ENCODE measurements at regions not wholly inside any gene's neighbourhood (a gene's known extent, or its start where the extent isn't known, plus 50 kb on each side); places are given as distances from the start of the nearest gene placed in this dataset.

DNA sequence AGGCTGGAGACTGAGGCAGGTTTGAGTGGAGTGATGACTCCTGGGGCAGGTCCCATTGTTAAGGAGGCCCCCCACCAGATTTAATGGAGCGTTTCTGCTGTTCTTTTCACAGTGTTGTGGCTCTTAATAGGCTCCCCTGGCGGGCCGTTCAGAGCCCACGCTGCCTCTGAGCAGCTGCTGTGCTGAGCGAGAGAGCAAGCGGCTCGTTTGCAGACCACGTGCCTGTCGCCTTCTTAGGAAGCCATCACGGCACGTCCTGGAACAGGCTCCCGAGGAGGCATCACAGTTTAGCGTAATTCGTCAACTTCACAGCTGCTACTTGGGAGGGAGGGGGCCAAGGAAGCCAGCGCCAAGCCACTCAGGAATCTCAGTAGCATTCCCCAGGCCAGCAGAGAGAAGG, 70.5 kb upstream of the CTTNBP2NL start:
- Mint-ChIP-seq H3K27ac (no peak overlapping the region), H3K4me1 (peaks cover 4% of the 10 kb centered on the region), H3K4me3 (no peak overlapping the region), H3K9me3 (peaks cover 0 to 1% (median 0%) of the 10 kb centered on the region in 7 donors), H3K36me3 (no peaks in the 10 kb centered on the region), H3K27me3 (ENCODE audit: low read depth in 3 of 3) (peaks cover 10 to 13% (median 13%) of the 10 kb centered on the region in 3 donors)
- Histone ChIP-seq H4K20me1 (ENCODE audit: insufficient read depth, low read length) (no peaks in the 10 kb centered on the region), H3K79me2 (ENCODE audit: insufficient read depth, low read length) (no peaks in the 10 kb centered on the region), H3K27ac (ENCODE audit: low read depth in 1 of 2, low read length in 2 of 2) (no peak overlapping the region), H3K4me2 (replicated peaks; ENCODE audit: extremely low read depth, low read length, poor library complexity, severe bottlenecking) (no peak overlapping the region), H3K9me3 (replicated peaks in 1 of 2; ENCODE audit: control insufficient read depth in 1 of 2, insufficient read depth in 1 of 2, low read length in 2 of 2) (no peaks in the 10 kb centered on the region), H3K4me3 (replicated peaks in 1 of 3; ENCODE audit: low read depth in 2 of 3, low read length in 3 of 3) (no peak overlapping the region), H3K36me3 (replicated peaks in 1 of 2; ENCODE audit: control insufficient read depth in 1 of 2, insufficient read depth in 2 of 2, low read length in 2 of 2) (no peaks in the 10 kb centered on the region), H2AFZ (ENCODE audit: insufficient read depth, low read depth, low read length, poor library complexity, severe bottlenecking) (no peak overlapping the region), H3K9ac (ENCODE audit: insufficient read depth, low read length, poor library complexity, severe bottlenecking) (no peak overlapping the region), H3K27me3 (ENCODE audit: control insufficient read depth in 2 of 2, insufficient read depth in 2 of 2, low read length in 2 of 2) (no peaks in the 10 kb centered on the region), H3K4me1 (ENCODE audit: control insufficient read depth in 1 of 2, insufficient read depth in 2 of 2, low read length in 2 of 2) (no peaks in the 10 kb centered on the region)
- 37% methylated on average over 15 of the region's 15 CpGs for WGBS (ENCODE audit: insufficient coverage)
- no peak for TF ChIP-seq CTCF (IDR thresholded peaks at IDR 0.05)
- no peak for DNase-seq
- intact Hi-C loops (cut with micrococcal nuclease): no loop called here

- H3K27ac ChIP-seq (ENCODE audit: low read depth in 1 of 2, low read length in 2 of 2): no peak overlapping the region
- no peaks in the 10 kb centered on the region for H3K36me3 ChIP-seq (replicated peaks in 1 of 2; ENCODE audit: control insufficient read depth in 1 of 2, insufficient read depth in 2 of 2, low read length in 2 of 2)
- no peak overlapping the region for H3K9ac ChIP-seq (ENCODE audit: insufficient read depth, low read length, poor library complexity, severe bottlenecking)
- no peak overlapping the region for H3K27ac Mint-ChIP-seq
- no peaks in the 10 kb centered on the region for H3K36me3 Mint-ChIP-seq
- no peaks in the 10 kb centered on the region for H4K20me1 ChIP-seq (ENCODE audit: insufficient read depth, low read length)
- peaks cover 11 to 22% (median 17%) of the 10 kb centered on the region in 3 donors for H3K27me3 Mint-ChIP-seq (ENCODE audit: low read depth in 3 of 3)
- WGBS (ENCODE audit: insufficient coverage): no CpG with 5 or more reads among the region's 3 CpGs
- no peaks in the 10 kb centered on the region for H3K4me1 ChIP-seq (ENCODE audit: control insufficient read depth in 1 of 2, insufficient read depth in 2 of 2, low read length in 2 of 2)
- no peaks in the 10 kb centered on the region for H3K9me3 ChIP-seq (replicated peaks in 1 of 2; ENCODE audit: control insufficient read depth in 1 of 2, insufficient read depth in 1 of 2, low read length in 2 of 2)
- no peak overlapping the region for H3K4me3 Mint-ChIP-seq
- H3K9me3 Mint-ChIP-seq: peaks cover 0 to 1% (median 0%) of the 10 kb centered on the region in 7 donors
- no peak overlapping the region for H2AFZ ChIP-seq (ENCODE audit: insufficient read depth, low read depth, low read length, poor library complexity, severe bottlenecking)
- no peak overlapping the region for H3K4me3 ChIP-seq (replicated peaks in 1 of 3; ENCODE audit: low read depth in 2 of 3, low read length in 3 of 3)
- no peak for TF ChIP-seq CTCF (IDR thresholded peaks at IDR 0.05)
- DNase-seq: no peak
- no peak overlapping the region for H3K4me2 ChIP-seq (replicated peaks; ENCODE audit: extremely low read depth, low read length, poor library complexity, severe bottlenecking)
- intact Hi-C loops (cut with micrococcal nuclease): no loop called here
- no peaks in the 10 kb centered on the region for H3K79me2 ChIP-seq (ENCODE audit: insufficient read depth, low read length)
- H3K4me1 Mint-ChIP-seq: no peaks in the 10 kb centered on the region
- H3K27me3 ChIP-seq (ENCODE audit: control insufficient read depth in 2 of 2, insufficient read depth in 2 of 2, low read length in 2 of 2): no peaks in the 10 kb centered on the region
These were observed 67.4 kb upstream of the CTTNBP2NL start for GRCh38 chr1:112328600-112328999.

Data from CD14-positive monocyte (primary cell).